Osteocyte (in vitro differentiated cells): ENCODE measurements at regions not wholly inside any gene's neighbourhood (a gene's known extent, or its start where the extent isn't known, plus 50 kb on each side); places are given as distances from the start of the nearest gene placed in this dataset.

ENCODE experiments used
- DNase-seq: peaks from one replicate; pipeline ENCODE4 v3.0.0; 2021; ENCODE audit warnings: mixed read lengths; ENCODE audit not compliant: unreplicated experiment; ENCODE audit errors: extremely low spot score
- H3K27ac Mint-ChIP-seq: one replicate; pipeline ENCODE4 v1.8.0; 2021; ENCODE audit warnings: mild to moderate bottlenecking, mixed read lengths; ENCODE audit not compliant: unreplicated experiment
- H3K27me3 Mint-ChIP-seq: one replicate; pipeline ENCODE4 v1.8.0; 2021; ENCODE audit warnings: mixed read lengths; ENCODE audit not compliant: unreplicated experiment
- H3K36me3 Mint-ChIP-seq: one replicate; pipeline ENCODE4 v1.8.0; 2021; ENCODE audit warnings: mixed read lengths; ENCODE audit not compliant: unreplicated experiment
- H3K4me1 Mint-ChIP-seq: one replicate; pipeline ENCODE4 v1.8.0; 2021; ENCODE audit warnings: mixed read lengths; ENCODE audit not compliant: unreplicated experiment
- H3K4me3 Mint-ChIP-seq: one replicate; pipeline ENCODE4 v1.8.0; 2021; ENCODE audit warnings: mild to moderate bottlenecking, moderate library complexity, mixed read lengths; ENCODE audit not compliant: unreplicated experiment
- H3K9me3 Mint-ChIP-seq: one replicate; pipeline ENCODE4 v1.8.0; 2021; ENCODE audit warnings: mixed read lengths; ENCODE audit not compliant: unreplicated experiment
- TF ChIP-seq, protein P1 (sequence below): fragments of 200-600 bp; sonication (generic); IDR thresholded peaks from 2 replicates; pipeline ENCODE4 v1.5.0; 2021; ENCODE audit warnings: antibody characterized with exemption, mild to moderate bottlenecking, moderate library complexity

DNA sequence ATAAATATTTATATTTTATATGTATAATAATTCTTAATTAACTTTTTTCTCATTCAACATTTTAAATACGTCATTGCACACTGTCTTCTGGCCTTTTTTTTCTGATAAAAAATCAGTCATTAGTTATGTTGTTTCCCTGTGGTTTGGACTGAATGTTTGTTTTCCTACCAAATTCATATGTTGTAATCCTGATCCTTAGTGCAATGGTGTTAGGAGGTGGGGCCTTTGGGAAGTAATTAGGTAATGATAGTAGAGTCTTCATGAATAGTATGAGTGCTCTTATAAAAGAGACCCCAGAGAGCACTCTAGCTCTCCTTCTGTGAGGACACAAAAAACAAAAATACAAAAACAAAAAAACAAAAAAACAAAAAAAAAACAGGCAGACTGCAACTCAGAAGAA lies 117.2 kb downstream of the GASK1B start:
- H3K9me3 Mint-ChIP-seq, result peaks cover 3% of the 10 kb centered on the region
- TF ChIP-seq, protein P1, sequence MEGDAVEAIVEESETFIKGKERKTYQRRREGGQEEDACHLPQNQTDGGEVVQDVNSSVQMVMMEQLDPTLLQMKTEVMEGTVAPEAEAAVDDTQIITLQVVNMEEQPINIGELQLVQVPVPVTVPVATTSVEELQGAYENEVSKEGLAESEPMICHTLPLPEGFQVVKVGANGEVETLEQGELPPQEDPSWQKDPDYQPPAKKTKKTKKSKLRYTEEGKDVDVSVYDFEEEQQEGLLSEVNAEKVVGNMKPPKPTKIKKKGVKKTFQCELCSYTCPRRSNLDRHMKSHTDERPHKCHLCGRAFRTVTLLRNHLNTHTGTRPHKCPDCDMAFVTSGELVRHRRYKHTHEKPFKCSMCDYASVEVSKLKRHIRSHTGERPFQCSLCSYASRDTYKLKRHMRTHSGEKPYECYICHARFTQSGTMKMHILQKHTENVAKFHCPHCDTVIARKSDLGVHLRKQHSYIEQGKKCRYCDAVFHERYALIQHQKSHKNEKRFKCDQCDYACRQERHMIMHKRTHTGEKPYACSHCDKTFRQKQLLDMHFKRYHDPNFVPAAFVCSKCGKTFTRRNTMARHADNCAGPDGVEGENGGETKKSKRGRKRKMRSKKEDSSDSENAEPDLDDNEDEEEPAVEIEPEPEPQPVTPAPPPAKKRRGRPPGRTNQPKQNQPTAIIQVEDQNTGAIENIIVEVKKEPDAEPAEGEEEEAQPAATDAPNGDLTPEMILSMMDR, result no peak
- no peaks in the 10 kb centered on the region for H3K27me3 Mint-ChIP-seq
- H3K4me3 Mint-ChIP-seq, result no peak overlapping the region
- no peaks in the 10 kb centered on the region for H3K36me3 Mint-ChIP-seq
- peaks cover 16% of the 10 kb centered on the region for H3K4me1 Mint-ChIP-seq
- DNase-seq, result no peak
- H3K27ac Mint-ChIP-seq, result no peak overlapping the region

DNA sequence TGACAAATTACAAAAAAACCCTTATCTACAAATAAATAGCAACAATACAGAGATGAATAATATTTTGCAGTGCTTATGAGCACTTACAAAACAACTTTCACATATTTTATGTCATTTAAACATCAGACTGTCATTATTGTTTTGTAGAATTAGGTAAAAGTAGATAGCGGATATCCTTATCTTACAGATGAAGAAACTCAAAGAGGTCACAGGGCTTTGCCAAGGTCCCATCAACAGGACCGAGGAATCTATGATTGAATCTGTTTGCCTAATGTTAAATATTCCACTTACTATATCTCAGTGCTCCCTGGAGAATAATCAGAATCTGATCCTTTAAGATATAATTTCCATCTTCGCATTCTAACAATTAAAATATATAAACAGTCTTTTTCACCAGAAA lies 119.0 kb downstream of the GASK1B start:
- DNase-seq, result no peak
- no peaks in the 10 kb centered on the region for H3K27me3 Mint-ChIP-seq
- H3K36me3 Mint-ChIP-seq, result no peaks in the 10 kb centered on the region

DNA sequence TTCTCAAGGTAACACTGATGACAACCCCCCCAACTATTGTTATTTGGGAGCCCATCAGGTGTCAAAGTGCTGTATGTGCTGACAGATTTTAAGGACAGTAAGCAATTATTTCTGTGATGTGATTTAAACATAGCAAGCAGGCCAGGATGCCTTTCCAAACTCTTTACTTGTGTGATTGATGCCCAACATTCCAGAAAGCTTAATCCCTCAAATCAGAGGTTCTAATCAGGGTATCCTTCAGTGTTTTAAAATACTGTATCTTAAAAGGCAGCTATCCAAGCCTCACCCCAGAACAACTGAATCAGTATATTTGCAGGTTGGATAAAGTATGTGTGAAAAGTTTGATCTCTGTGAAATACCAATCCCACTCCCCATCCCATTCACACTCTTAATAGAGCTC lies 119.7 kb downstream of the GASK1B start:
- Mint-ChIP-seq H3K9me3 (peaks cover 3% of the 10 kb centered on the region), H3K27ac (no peak overlapping the region), H3K27me3 (no peaks in the 10 kb centered on the region), H3K36me3 (no peaks in the 10 kb centered on the region), H3K4me1 (peaks cover 16% of the 10 kb centered on the region), H3K4me3 (no peak overlapping the region)
- TF ChIP-seq, protein P1, result no peak
- no peak for DNase-seq

More for the DNA sequence above, 119.0 kb downstream of the GASK1B start:
- H3K9me3 Mint-ChIP-seq, result peaks cover 3% of the 10 kb centered on the region
- H3K4me3 Mint-ChIP-seq, result no peak overlapping the region
- TF ChIP-seq, protein P1, result no peak
- H3K27ac Mint-ChIP-seq, result no peak overlapping the region
- peaks cover 16% of the 10 kb centered on the region for H3K4me1 Mint-ChIP-seq

DNA sequence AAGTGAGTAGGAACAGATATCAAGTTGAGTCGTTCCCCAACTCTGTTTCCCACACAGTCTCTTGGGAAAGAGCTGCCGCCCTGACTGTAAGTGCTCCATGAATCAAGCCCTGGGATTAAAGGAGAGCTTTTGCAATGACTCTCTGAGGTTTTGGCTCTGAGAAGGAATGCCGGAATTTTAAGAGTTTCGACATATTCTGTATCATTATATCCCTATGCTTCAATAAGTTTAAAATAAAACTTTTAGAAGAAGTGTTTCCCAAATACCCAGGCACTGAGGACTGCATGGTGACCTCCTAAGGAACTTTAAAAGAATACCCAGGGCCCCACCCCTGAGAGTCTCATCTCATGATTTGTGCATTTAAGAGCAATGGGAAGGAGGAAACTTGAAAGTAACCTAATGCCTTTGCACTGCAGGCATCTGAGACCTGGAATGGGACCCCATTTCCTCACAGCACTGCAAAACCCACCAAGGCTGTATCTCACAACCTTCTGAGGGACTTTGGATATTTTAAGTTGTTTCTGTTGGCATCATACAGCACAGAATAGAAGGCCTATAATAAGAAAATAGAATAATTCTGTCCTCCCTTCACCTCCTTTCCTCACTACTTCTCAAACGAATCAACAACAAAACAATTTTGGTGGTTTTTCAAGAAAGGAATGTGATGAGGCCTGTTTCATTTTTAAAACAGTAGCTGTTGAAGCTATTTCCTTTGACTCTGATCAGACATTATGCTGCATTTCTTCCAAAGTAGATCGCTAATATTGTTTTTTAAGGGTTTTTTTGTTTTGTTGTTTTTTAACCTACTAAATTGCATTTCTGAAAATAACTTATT lies 121.2 kb downstream of the GASK1B start:
- TF ChIP-seq, protein P1, result no peak
- H3K27ac Mint-ChIP-seq, result peak overlapping the region; percentile 73

DNA sequence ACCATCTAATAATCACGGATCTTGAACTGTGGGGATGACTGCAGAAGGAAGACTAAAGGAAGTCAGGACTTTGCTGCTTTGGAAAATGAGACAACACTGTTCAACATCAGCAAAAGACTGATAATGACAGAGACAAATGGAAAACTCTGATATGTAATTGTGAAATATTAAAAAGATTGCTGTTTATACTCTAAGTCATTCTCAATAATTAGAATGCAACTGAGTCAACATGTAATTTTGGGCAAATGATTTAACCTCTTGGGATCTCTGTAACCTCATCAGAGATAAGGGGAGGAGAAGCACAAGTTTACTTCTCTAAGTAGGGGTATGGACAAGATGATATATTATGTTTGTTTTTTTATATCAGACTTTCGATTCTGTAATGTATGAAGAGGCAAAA lies 121.9 kb downstream of the GASK1B start:
- no peak overlapping the region for H3K4me3 Mint-ChIP-seq
- no peaks in the 10 kb centered on the region for H3K27me3 Mint-ChIP-seq
- no peaks in the 10 kb centered on the region for H3K36me3 Mint-ChIP-seq
- peaks cover 24% of the 10 kb centered on the region for H3K4me1 Mint-ChIP-seq
- peak overlapping the region; percentile 73 for H3K27ac Mint-ChIP-seq
- TF ChIP-seq, protein P1, result no peak
- DNase-seq, result no peak
- H3K9me3 Mint-ChIP-seq, result peaks cover 3% of the 10 kb centered on the region

More for the DNA sequence above, 121.2 kb downstream of the GASK1B start:
- no peaks in the 10 kb centered on the region for H3K36me3 Mint-ChIP-seq
- H3K9me3 Mint-ChIP-seq, result peaks cover 3% of the 10 kb centered on the region
- H3K4me1 Mint-ChIP-seq, result peaks cover 18% of the 10 kb centered on the region
- H3K4me3 Mint-ChIP-seq, result no peak overlapping the region
- no peak for DNase-seq
- H3K27me3 Mint-ChIP-seq, result no peaks in the 10 kb centered on the region
